DMS53 treated with DMSO at 0.1 percent for 48 hours (cell line): ENCODE measurements at regions not wholly inside any gene's neighbourhood (a gene's known extent, or its start where the extent isn't known, plus 50 kb on each side); places are given as distances from the start of the nearest gene placed in this dataset.

Experiments
- DNase-seq: peaks from one replicate; lab custom pipeline; 2025; ENCODE audit not compliant: unreplicated experiment; lab: John Stamatoyannopoulos, UW

DNA sequence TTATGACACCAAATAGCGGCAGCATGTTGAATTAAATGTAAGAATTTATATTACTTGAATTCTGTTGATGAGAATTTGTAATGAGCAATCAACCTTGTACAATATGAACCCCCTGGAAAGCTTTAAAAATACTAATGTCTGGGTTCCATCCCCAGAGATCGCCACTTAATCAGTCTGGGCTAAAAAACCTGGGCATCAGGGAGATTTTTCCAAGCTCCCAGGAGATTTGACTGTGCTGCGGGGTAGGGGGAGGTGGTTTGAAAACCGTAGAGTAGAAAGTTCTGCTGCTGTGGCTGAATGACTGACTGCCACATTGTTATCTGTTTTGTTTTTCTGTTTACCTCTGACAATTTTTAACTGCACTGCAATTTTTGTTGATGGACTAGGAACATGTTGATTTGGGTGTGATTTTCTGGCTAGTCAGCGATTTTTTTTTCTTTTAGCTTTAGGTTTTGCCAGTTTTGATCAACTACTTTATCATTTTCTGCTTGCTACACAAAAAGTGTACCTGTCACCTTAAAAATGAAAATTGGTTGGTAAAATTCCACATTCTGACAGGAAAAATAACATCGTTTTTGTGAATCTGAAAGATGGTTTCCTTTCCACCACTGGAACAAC lies 79.3 kb downstream of the PCTP start:
- no peak for DNase-seq

- no peak for DNase-seq
These were observed 80.0 kb downstream of the PCTP start for GRCh38 chr17:55830699-55831471.

GRCh38 chr17:55833306-55833705 lies 82.5 kb downstream of the PCTP start:
- DNase-seq = no peak

DNA sequence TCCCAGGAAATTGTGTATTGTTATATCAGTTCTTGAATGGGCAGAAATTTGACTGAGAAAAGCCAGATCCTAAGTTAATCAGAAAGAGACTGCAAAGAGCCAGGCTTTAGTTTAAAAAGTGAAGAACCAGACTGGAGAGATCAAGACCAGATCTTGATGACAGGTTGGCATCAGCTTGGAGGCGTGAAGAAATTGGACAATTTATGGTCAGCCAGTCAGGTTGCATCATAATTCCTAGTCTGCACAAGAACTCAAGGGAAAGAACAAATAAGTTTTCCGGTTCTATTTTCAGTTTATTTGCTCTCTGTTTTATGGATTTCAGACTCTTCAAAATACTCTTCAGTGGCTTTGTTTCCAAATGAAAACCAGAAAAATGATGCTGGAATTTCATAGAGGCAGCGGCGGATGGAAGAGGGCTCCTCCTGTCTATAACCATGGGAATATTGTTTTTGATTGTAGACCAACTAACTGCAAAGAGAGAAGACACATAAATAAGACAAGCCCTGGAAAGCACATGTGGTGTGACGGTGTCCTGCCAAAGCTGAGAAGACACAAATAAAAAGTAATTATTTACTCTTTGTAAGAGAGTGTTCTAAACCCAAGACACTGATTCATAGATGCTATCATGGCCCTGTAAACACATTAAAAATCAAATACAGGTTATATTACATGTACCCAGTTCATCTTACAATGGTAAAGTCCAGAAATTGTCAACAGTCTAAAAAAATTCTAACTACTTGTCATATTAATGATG lies 91.7 kb downstream of the PCTP start:
- no peak for DNase-seq

DNA sequence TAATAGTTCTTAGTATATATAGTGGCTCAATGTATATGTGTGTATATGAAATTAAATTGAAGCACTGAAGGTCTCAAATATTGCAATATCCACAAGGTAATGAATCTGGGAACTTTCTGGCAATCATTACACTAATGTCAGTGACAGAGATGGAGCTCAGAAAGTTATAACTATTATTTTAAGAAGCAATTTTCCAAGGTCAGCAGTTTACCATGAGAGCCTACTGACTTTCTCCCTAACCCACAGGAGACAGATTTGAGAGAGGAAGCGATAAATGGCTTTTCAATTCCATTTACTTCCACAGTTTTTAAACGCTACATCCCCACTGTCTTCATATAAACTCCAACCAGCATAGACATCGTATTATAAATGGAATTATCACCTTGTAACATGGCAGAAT lies 92.9 kb downstream of the PCTP start:
- DNase-seq = no peak

- DNase-seq = peak; percentile 3
These were observed 94.5 kb downstream of the PCTP start for GRCh38 chr17:55845385-55845784.

GRCh38 chr17:55846745-55847144 lies 95.9 kb downstream of the PCTP start:
- DNase-seq = no peak

DNA sequence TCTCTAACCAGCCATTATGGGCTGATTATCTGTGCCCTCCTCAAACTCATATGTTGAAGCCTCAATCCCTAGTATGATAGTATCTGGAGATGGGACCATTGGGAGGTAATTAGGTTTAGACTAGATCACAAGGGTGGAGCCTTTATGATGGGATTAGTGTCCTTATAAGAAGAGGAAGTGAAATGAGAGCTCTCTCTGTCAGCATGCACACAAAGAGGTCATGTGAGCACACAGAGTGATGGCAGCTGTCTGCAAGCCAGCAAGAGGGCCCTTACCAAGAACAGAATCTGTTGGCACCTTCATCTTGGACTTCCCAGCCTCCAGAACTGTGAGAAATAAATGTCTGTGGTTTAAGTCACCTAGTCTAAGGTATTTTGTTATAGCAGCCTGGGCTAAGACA lies 101.9 kb downstream of the PCTP start:
- peak; percentile 25 for DNase-seq

DNA sequence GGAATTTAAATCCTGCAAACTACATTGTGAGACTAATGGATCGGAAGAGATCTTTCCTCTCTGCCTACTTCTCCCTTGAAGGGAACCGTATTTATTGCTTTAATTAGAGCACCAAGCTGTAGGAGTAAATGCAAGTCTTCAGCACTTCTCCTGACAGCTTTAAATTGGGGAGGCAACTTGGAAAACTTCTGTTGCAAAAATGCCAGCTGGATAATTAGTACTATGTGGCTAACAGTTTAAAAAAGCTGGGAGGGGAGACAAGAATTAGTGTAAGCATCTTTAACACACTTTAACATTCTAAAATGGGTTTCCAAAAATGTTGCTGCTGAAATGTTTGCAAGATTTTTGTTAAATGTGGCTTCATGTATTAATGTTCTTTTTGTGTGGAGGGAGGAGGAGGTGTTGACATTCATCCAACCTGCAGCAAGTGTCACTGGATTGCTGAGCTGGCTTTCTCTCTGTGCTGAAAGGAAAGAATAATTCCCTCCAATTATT lies 108.5 kb downstream of the PCTP start:
- DNase-seq = no peak

DNA sequence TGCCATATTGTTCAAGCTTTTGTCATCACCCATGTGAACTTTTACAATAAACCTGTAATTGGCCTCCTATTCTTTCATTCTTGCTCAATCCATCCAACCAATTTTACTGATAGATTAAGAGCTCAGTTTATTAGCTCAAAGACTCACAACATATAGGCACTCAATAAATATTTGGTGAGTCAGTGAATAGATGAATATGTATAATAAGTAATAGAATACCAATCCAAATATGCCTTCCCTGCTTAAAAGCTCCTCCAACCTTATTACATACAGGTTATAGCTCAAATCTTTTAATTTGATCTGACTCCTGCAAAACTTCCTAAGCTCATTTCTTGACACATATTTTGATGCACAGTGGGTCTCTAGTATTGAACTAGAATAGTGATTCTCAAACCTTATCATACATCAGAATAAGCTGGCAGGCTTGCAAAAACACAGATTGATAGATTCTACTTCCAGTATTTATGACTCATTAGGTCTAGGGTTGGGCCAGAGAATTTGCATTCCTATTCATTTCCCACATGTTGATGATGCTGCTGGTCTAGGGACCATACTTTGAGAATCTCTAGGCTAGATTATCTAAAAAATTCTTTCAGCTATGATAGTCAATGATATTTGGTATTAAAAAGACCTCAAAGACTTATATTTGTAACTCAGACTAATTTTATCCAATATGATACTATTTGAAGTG lies 114.4 kb downstream of the PCTP start:
- DNase-seq = no peak

- no peak for DNase-seq
These were observed 119.2 kb downstream of the PCTP start for GRCh38 chr17:55870044-55870443.

DNA sequence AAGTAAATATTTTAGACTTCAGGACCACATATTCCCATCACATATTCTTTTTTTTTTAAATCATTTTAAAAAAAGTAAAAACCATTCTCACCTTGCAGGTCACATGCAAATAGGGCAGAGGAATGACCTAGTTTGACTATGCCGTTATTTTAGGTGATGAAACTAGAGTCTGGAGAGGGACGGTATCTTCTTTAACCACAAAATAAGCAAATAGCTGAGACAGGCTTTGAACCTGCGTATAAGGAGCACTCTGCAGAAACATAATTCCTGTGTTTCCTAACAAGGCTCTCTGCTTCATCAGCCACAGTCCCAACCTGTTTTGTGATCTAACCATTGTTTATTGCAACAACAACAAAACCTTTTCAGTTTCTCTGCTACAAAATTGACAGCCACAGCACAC lies 121.5 kb downstream of the PCTP start:
- DNase-seq = no peak

DNA sequence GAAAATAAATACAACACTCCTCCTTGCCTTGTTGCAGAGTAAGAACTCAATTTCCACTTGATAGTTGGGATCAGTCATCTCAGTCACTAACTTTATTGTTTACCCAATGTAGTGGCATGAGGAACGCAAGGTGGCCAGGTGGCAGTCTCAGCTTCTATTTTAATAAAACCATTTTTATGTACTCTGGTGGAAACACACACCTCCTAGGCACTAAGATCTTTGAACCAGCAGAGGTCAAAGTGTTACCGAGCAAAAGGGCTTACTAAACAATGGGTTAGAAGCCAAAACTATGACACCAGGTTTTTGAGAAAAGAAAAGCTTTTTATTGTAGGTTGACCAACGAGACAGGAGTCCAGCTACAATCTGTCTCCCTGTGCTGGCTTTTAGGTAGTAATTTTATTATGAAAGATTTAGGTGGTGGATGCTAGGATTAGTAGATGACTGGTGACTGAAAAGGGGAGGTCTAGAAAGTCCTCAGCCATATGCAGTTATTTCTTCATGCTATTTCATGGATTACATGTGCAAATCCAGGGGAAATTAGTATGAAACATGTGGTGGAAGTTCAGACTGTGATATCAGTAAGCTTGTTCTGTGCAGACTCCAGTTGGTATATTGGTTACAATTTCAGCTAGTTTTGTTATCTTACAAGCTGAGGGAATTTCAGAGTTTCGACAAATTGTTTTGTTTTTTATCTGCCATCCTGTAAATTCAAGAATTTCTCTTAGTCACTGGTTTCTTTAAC lies 122.3 kb downstream of the PCTP start:
- DNase-seq = no peak

DNA sequence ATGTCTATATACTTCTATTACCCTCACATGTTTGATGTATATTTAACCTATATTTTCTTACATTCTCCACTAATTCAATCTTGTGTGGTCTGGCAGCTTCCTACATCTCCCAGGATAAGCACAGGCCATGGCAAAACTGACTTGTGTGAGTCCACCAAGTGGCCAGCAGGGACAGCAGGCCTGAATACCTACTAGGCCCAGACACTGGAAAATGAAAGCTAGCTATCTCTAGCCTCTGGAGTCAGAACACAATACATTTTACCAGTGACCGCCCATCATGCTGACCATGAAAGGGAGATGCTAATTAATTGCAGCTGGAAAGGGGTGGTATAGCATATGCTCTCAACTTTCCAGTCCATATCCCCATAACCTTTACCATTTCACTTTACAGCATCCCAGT lies 132.3 kb downstream of the PCTP start:
- no peak for DNase-seq

DNA sequence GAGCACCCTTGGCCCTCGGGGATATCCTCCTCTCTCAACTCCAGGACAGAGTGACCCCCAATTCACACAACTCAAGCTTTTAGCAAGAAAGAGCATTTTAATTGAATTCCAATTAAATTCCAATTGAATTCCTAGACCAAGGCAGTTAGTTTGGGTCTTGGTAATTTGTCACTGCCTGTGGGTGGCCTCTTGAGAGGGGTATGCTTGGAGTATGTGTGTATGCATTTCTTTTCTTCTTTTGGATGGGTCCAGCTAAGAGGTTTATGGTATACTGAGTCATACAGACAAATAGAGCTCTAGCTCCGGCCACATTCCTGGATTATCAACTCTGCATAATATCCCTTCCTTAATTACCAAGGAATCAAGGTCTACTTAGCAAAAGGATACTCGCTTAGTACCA lies 136.7 kb downstream of the PCTP start:
- no peak for DNase-seq

DNA sequence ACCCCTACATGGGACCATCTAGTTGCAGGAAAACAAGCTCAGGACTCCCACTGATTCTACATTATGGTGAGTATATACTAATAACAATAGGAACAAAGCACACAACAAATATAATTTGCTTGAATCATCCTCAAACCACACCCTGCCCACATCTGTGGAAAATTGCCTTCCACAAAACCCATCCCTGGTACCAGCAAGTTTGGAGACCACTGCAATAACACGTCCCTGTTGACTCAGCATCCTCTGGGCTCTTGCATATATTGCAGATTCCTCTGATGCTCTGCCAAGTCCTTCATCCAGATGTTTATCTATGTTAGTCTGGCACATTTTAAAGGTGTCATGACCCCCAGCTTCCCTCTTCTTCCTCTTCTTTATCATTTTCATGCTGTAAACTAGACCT lies 138.4 kb downstream of the PCTP start:
- no peak for DNase-seq

DNA sequence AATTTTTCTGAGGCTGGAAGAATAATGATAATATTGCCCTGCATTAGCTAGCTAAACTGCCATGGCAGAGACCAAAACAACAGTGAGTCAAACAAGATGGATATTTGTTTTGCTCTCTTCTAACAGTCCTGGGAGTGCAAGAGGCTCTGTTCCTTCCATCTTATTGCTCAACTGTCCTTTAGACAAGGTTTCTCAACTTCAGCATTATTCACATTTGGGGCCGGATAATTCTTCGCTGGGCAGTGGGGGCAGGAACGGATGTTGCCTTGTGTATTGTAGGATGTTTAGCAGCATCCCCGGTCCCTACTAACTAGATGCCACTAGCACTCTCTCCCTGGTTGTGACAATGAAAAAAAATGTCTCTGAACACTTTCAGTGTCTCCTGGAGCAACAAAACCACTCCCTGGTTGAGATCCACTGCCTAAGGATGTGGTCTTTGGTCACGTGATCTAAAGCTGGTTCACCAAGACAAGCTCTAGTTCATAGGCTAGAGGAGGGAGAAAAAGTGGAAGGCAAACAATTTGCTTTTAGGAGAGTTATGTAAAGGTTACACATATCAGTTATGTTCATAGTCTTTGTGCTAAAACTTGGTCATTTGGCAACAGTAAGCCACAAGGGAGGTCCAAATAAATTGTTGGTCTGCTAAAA lies 144.4 kb downstream of the PCTP start:
- DNase-seq = no peak

- no peak for DNase-seq
These were observed 146.4 kb downstream of the PCTP start for GRCh38 chr17:55897301-55897700.

- DNase-seq = no peak
These were observed 147.3 kb downstream of the PCTP start for GRCh38 chr17:55898195-55898594.

- DNase-seq = no peak
These were observed 149.3 kb downstream of the PCTP start for GRCh38 chr17:55900188-55900587.
